Upper lobe of left lung (tissue), 4 donors: ENCODE measurements at regions not wholly inside any gene's neighbourhood (a gene's known extent, or its start where the extent isn't known, plus 50 kb on each side); places are given as distances from the start of the nearest gene placed in this dataset.
"Not testable (repeated sequence)": the region's sequence is repeated elsewhere in the genome, so short reads cannot be mapped to it uniquely, and the experiment has no call there.

Source experiments
- CTCF ChIP-seq, 6 experiments: fragments of 450-650 bp in 4 of 6; fragments of 200-600 bp in 2 of 6; sonication (generic) in 2 of 6; IDR thresholded peaks; one replicate each; pipeline ENCODE4 v1.5.1; 2016 to 2019; ENCODE audit warnings: antibody characterized with exemption in 6 of 6
- POLR2A ChIP-seq, 4 donors: fragments of 450-650 bp; IDR thresholded peaks; one replicate each; pipeline ENCODE4 v1.5.1; 2016 to 2017; ENCODE audit warnings: antibody characterized with exemption in 4 of 4, mild to moderate bottlenecking in 2 of 4
- POLR2AphosphoS5 ChIP-seq, 2 donors: sonication (generic); formaldehyde crosslinking; IDR thresholded peaks; one replicate each; pipeline ENCODE4 v1.5.1; 2017; ENCODE audit warnings: antibody characterized with exemption in 2 of 2

DNA sequence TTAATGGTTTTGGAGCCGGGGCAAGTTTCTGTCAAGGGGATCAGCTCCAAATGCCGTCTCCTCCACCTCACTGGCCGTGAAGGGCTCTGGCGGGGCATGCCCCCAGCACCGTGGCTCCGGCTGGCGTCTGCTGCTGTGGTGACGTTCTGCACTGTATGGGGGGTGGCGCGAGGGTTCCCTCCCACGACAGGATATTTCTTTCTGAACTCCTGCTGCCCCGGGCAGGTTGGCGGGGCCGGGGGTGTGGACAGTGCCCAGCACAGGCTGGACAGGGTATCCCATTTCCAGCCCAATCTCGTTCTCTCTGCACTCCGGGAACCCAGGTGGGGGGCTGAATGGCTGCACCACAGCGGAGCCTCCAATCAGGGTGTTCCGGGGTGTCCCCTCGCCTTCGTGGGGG is 201.6 kb downstream of the BANP start:
- not testable (repeated sequence) for TF ChIP-seq CTCF, POLR2A, POLR2AphosphoS5 (IDR thresholded peaks at IDR 0.05)
